Sciatic nerve (tissue), 2 donors: ENCODE measurements at regions not wholly inside any gene's neighbourhood (a gene's known extent, or its start where the extent isn't known, plus 50 kb on each side); places are given as distances from the start of the nearest gene placed in this dataset.

ENCODE experiments used
- ATAC-seq: fragments of 200-7000 bp; cut with Tn5 transposase; one replicate; pipeline ENCODE4 v1.9.1; 2020; ENCODE audit warnings: mild to moderate bottlenecking, moderate library complexity
- DNase-seq: peaks from one replicate; pipeline ENCODE4 v3.0.0-alpha.2; 2020; ENCODE audit warnings: low spot score
- intact Hi-C: fragments of 100-400 bp; cut with DNase I; formaldehyde crosslinking; loops from one replicate; pipeline ENCODE4 v1.14.2; 2022
- donor health status: DM: no; HTN: no; CAD: no.
- donor health status: DM: no; HTN: no; CAD: no.

DNA sequence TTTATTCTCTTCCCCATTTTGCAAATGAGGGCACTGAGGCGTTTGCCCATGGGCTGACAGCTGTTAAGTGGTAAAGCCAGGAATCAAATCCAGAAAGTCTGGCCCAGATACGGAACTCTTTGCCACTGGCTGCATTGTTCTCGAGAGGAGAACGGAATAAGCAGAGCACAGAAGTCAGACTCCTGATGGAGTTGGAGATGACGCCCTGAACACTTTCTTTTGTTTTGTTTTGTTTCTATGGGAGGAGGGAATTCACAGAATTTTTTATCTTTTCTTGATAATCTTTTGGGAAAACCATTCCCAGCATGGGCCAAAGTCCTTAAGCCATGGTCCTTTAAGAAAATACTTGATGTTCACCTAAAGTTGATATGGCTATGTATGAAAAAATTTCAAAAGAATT lies 322.2 kb downstream of the RDH14 start:
- intact Hi-C loops: no loop called here
- ATAC-seq (no peak), DNase-seq (no peak)

GRCh38 chr2:18237298-18237697 lies 323.2 kb downstream of the RDH14 start:
- DNase-seq (no peak), ATAC-seq (no peak)
- intact Hi-C loops: no loop called here

DNA sequence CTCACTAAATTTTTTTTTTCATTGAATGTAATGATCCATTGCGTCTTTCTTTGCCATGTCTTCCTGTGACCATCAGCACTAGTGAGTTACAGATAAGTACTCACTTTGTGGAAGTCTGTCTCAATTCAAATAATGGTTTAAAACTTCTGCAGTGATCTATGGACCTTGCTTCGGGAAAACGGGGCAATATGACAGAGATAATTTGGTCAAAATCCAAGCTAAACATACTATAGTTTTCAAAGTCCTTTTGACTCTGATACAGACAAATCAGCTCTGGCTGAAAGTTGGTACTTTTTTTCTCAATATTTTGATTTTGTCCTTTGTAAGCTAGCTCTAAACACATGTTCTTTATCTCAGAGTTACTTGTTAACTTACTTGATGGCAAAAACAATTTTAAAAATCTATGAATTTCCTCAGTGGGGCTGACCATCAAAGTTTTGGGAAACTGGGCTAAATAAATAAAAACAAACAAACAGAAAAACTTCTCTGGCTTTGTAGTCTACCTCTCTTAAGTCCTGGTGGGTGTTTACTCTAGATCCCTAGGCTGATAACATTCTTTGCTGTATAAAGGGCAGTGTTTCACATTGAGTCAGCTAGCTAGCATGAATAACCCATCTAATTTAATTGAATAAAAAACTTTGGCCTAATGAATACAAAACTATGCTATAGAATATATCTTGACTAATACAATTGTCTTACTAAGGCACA lies 327.6 kb downstream of the RDH14 start:
- ATAC-seq (no peak), DNase-seq (no peak)
- intact Hi-C loops: no loop called here

DNA sequence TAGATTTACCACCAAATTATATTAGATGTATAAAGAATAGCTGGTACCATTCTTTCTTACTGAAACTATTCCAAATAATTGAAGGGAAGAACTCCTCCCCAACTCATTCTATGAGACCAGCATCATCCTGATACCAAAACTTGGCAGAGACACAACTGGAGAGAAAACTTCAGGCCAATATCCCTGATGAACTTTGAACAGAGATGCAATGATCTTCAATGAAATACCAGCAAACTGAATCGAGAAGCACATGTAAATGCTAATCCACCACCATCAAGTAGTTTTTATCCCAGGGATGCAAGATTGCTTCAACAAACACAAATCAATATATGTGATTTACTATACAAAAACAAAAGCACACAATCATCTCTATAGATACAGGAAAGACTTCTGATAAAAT lies 329.8 kb downstream of the RDH14 start:
- no peak for DNase-seq
- no peak for ATAC-seq
- intact Hi-C loops: no loop called here

GRCh38 chr2:18219676-18220075 lies 340.8 kb downstream of the RDH14 start:
- ATAC-seq (no peak), DNase-seq (no peak)
- intact Hi-C loops: no loop called here

DNA sequence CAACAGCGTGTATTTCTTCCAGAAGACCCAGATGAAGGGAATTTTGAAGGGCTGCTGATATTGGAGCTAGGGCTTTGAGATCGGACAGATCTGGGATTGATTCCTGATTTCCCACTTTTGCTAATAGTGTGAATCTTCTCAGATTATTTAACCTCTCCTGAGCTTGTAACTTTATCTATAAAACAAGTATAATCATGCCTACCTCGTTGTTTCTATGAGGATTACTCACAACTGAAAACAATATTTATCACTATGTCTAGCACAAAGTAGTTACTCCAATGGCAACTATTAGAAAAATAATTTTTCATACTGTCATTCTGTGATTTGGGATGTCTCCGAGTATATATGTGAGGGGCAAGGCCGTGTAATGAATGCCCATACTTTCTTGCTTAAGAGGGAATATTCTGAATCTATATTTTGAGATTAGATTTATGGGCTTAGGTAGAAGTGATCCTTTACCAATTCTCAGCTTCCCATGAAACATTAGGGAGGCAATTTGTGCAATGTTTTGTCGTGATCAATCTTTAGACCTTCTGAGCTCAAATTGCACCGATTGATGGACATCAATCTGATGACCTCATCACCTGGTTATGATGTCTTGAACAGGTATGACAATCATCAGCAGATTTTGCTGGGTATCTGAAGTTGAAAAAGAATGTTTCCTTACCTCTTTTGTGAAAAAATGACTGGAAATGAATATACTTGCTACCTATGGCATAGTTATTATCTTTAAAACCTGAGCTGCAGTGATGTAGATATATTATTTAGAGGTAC lies 339.9 kb downstream of the KCNS3 start:
- ATAC-seq: no peak
- no peak for DNase-seq
- intact Hi-C loops: no loop called here

GRCh38 chr2:18214936-18215335 lies 336.5 kb downstream of the KCNS3 start:
- intact Hi-C loops: no loop called here

DNA sequence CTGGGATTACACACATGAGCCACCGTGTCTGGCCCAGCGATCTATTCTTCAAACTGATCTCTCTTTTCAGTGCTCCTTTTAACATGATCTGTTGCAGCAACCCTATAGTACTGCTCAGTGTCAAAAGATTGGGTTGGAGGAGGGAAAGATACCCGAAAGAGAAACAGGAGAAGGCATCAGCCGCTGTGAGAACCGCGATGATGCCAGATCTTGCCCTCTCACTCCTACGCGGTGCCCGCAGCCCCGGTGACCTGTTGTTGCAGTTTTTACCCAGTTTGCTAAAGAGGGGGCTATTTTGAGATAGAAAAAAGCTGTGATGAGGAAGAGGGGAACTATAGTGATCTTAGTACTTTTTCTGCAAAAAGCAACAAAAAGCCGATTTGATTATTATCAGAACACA lies 335.5 kb downstream of the KCNS3 start:
- DNase-seq (no peak), ATAC-seq (no peak)
- intact Hi-C loops: no loop called here

More at GRCh38 chr2:18214936-18215335, 336.5 kb downstream of the KCNS3 start:
- no peak for DNase-seq
- ATAC-seq: no peak

DNA sequence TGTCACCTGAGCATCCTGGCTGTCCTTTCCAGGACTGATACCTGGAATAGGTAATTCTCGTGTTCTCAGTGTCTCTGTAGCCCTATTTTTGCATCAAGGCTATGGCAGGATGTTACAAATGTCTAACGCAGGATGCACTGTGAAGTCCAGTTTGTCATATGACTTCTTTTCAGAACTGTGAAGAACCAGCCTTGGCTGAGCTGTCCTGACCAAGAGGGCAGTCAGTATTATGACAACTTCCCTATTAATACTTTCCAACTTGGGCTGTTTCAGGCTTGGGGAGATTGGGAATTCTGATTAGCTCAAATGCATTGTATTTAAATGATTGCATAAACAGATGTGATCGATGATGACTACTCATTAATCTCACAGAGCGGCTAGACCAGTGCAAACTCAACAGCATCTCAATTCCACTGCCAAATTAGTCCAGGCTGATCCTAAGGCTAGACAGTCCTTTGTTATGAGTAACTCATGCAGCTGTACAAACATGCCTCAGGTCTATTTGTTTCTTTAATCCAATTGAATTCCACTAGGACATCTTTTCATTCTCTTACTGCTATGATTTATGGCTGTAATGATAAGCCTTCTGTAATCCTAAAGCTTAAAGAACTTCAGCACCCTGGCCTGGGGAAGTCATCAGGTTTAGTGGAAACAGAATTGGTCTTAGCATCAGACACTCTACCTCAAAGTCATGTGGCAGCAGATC lies 331.6 kb downstream of the KCNS3 start:
- intact Hi-C loops: no loop called here
- no peak for ATAC-seq
- DNase-seq: no peak

DNA sequence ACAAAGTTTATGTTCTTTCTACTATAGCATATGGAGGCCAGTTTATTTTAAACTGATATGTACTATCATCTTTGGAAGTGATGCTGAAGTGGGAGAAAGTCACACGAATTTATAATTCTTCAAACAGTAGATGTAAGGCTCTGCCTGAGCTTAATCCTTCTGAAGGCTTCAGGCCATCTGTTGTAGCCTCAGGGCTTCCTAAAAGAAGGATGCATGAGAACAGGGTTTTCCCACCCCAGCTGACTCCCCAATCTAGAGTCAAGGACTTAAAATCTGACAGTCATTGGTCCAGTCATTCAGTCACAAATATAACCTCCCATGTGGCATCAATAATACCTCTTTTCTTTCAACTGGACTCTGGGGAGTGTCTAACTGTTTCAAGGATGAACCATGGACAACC lies 330.5 kb downstream of the KCNS3 start:
- DNase-seq: no peak
- ATAC-seq: no peak
- intact Hi-C loops: no loop called here

GRCh38 chr2:18200771-18201170 lies 322.3 kb downstream of the KCNS3 start:
- intact Hi-C loops: no loop called here
- no peak for ATAC-seq
- no peak for DNase-seq

DNA sequence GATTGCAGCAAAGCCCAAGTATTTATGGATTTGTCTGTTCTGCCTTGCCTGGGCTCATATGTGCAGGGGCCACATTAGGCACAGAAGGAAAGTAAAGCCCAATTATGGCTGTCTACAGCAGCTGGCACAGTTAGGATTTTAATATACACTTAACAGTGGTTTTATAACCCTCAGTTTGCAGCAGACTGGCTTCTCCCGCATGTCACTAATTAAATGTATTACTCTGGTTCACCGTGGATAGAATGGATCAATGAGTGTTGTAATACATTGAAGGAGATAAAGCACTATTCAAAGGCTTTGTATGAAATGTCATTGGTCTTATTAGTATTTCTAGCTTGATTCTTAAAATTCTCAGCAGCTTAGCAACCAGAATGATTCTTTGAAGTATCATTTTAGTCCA lies 320.2 kb downstream of the KCNS3 start:
- DNase-seq (no peak), ATAC-seq (no peak)
- intact Hi-C loops: no loop called here

GRCh38 chr2:18194161-18194560 lies 315.7 kb downstream of the KCNS3 start:
- no peak for DNase-seq
- intact Hi-C loops: no loop called here
- no peak for ATAC-seq

GRCh38 chr2:18186816-18187613 lies 308.5 kb downstream of the KCNS3 start:
- DNase-seq (no peak), ATAC-seq (no peak)
- intact Hi-C loops: no loop called here

DNA sequence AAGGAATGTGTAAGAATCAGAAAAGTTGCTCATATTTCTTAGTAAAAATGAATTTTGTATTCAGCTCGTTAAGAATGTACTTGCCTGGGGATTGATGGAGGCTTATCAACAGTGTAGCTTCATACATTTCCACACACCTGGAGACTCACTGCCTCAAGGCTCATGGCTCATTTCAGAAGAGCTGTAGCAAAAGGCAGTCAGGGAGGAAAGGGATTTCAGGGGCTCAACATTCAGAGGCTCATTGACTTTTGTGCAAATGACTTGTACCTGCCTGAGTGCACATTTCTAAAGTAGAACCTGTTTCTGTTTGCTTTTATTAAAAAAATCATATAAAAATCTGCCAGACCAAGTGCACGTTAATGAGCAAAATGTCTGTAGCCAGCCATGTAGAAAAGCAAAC lies 304.4 kb downstream of the KCNS3 start:
- DNase-seq: no peak

GRCh38 chr2:18180912-18181311 lies 302.4 kb downstream of the KCNS3 start:
- DNase-seq (no peak), ATAC-seq (no peak)
- intact Hi-C loops: no loop called here

More for the DNA sequence above, 304.4 kb downstream of the KCNS3 start:
- intact Hi-C loops: no loop called here
- no peak for ATAC-seq

GRCh38 chr2:18180031-18180610 lies 301.7 kb downstream of the KCNS3 start:
- ATAC-seq (no peak), DNase-seq (no peak)
- intact Hi-C loops: no loop called here

DNA sequence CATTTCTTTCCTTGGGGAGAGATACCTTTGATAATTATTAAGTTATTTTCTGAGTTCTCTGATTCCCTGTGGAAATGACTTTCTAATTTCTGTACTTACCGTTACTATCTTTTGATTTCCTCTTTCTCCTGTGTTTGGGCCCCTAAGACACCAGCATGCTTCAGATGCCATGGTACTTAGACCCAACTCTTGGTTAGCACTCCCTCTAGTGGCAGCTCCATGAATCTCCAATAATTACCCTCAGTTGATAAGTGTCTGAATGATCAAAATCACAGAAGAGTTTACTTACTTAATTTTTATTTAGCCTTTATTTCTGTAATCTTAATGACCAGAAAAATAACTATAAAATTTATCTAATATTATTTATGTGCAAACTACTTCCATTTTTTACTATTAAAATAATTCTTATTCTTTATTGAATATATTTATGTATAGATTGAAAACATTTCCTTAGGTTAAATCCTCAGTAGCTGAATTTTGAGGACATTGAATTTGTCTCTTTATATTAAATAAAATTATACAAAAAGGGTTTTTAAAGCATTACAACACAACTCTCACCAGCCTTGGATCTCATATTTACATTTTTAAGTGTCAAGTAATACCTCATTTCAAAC lies 300.4 kb downstream of the KCNS3 start:
- ATAC-seq (peak; percentile 66), DNase-seq (no peak)
- intact Hi-C loops: loop anchor here (5.0 kb wide), 1 partner anchor 327 kb away; no protein-coding TSS in a partner anchor
